ENCODE measurements at regions not wholly inside any gene's neighbourhood (a gene's known extent, or its start where the extent isn't known, plus 50 kb on each side); places are given as distances from the start of the nearest gene placed in this dataset.
A peak's percentile ranks its signal among the peaks of the same experiment; 100 is the strongest.

DNA sequence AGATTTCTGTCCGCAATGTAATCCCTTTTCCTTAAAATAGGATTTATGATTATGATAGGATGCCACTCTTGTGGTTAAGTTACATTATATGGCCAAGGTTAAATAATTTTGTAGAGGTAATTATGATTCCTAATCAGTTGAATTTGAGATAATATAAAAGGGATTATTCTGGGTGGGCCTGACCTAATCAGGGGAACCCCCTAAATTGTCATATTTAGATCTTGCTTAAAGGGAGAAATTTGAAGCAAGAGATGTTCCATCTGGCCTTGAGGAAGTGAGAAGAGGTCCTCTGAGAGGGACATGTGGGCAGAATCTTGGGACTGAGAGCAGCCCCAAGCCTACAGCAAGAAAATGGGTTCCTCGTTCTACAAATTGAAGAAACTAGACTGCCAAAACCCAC is 1550.1 kb upstream of the TENM4 start:
- H2BK5ac ChIP-seq (ENCODE audit: low read depth, low read length): no peak overlapping the region
- CTCF ChIA-PET (ENCODE audit: partially characterized antibody): interaction anchor here (0.6 kb wide), 1 partner anchor 259 kb away, joined by 3 read pairs; no protein-coding TSS in a partner anchor
- H3K14ac ChIP-seq (ENCODE audit: insufficient read length): no peak overlapping the region
- no peak overlapping the region for H2AK5ac ChIP-seq (ENCODE audit: low read depth, low read length)
- no peak overlapping the region for H3K56ac ChIP-seq (replicated peaks; ENCODE audit: insufficient read length, low read depth, low read length)
- H3K23ac ChIP-seq (ENCODE audit: insufficient read length): no peak overlapping the region
- H2BK120ac ChIP-seq (replicated peaks; ENCODE audit: low read depth, low read length): no peak overlapping the region
- DNase-seq (ENCODE audit: low read depth in 1 of 2, low spot score in 2 of 2) (no peak), FAIRE-seq (no peak)
- H2AFZ ChIP-seq (ENCODE audit: low read length): no peak overlapping the region
- no peaks in the 10 kb centered on the region for H3K27me3 ChIP-seq (replicated peaks in 1 of 4; ENCODE audit: control insufficient read depth in 3 of 4, extremely low read depth in 1 of 4, insufficient read depth in 3 of 4, low read length in 3 of 4)
- no peak overlapping the region for H2BK15ac ChIP-seq (ENCODE audit: low read length)
- no peaks in the 10 kb centered on the region for H3K9me3 ChIP-seq (ENCODE audit: insufficient read depth in 2 of 2, low read depth in 1 of 2, low read length in 1 of 2)
- no peaks in the 10 kb centered on the region for H3K23me2 ChIP-seq (ENCODE audit: low read depth, low read length)
- H2BK12ac ChIP-seq (ENCODE audit: low read depth, low read length): no peak overlapping the region
- no peaks in the 10 kb centered on the region for H4K20me1 ChIP-seq (replicated peaks in 1 of 2; ENCODE audit: control insufficient read depth in 1 of 2, insufficient read depth in 2 of 2, low read length in 2 of 2)
- H4K8ac ChIP-seq (ENCODE audit: extremely low read depth, insufficient read depth, low read length): no peak overlapping the region
- H2BK20ac ChIP-seq (ENCODE audit: low read length): no peak overlapping the region
- WGBS, 2 experiments (ENCODE audit: extremely low coverage in 1 of 2, insufficient coverage in 1 of 2, insufficient read length in 1 of 2, insufficient replicate concordance in 2 of 2, low coverage in 1 of 2, low lambda C conversion rate in 2 of 2, missing lambda C conversion rate in 1 of 2): 98% methylated on average over 2 of the region's 2 CpGs; no CpG with 5 or more reads in 1 of the 2 experiments
- H3K18ac ChIP-seq (ENCODE audit: extremely low read depth, low read length): no peak overlapping the region
- no peak overlapping the region for H3K4me3 ChIP-seq (ENCODE audit: extremely low read depth in 1 of 4, insufficient read depth in 2 of 4, low read depth in 3 of 4, low read length in 4 of 4)
- H3K79me1 ChIP-seq (ENCODE audit: low read depth, low read length): no peaks in the 10 kb centered on the region
- H3K4me1 ChIP-seq (replicated peaks in 1 of 4; ENCODE audit: control insufficient read depth in 3 of 4, insufficient read depth in 4 of 4, low read length in 3 of 4): peaks cover 0 to 4% (median 3%) of the 10 kb centered on the region in 4 experiments; a peak in 3 of 7 replicates
- no peak overlapping the region for H3K4ac ChIP-seq (replicated peaks; ENCODE audit: insufficient read length, low read depth, low read length)
- POLR2A ChIA-PET (ENCODE audit: partially characterized antibody): no interaction called here
- H3K27ac ChIP-seq (ENCODE audit: low read depth, low read length): no peak overlapping the region
- H3K79me2 ChIP-seq (ENCODE audit: control insufficient read depth in 1 of 2, insufficient read depth in 2 of 2, low read length in 2 of 2): no peaks in the 10 kb centered on the region
- peak; percentile 72 for TF ChIP-seq KDM1A (IDR thresholded peaks at IDR 0.05; ENCODE audit: borderline replicate concordance, low read length)
- TF ChIP-seq CBX8 (IDR thresholded peaks at IDR 0.05; ENCODE audit: borderline replicate concordance, low read depth, low read length): no peak
- no peak overlapping the region for H4K5ac ChIP-seq (ENCODE audit: insufficient read length, low read depth, low read length)
- no peak overlapping the region for H4K91ac ChIP-seq (replicated peaks; ENCODE audit: insufficient read length, low read length)
- no peak overlapping the region for H3K9ac ChIP-seq (replicated peaks in 1 of 4; ENCODE audit: extremely low read depth in 1 of 4, low read depth in 3 of 4, low read length in 3 of 4)
- no peaks in the 10 kb centered on the region for H3K36me3 ChIP-seq (ENCODE audit: control insufficient read depth in 2 of 4, insufficient read depth in 4 of 4, low read length in 3 of 4)
- H3K4me2 ChIP-seq (ENCODE audit: insufficient read depth in 1 of 2, low read depth in 2 of 2, low read length in 2 of 2): no peak overlapping the region

Measured in H1 (cell line).